ENCODE measurements at regions not wholly inside any gene's neighbourhood (a gene's known extent, or its start where the extent isn't known, plus 50 kb on each side); places are given as distances from the start of the nearest gene placed in this dataset.

DNA sequence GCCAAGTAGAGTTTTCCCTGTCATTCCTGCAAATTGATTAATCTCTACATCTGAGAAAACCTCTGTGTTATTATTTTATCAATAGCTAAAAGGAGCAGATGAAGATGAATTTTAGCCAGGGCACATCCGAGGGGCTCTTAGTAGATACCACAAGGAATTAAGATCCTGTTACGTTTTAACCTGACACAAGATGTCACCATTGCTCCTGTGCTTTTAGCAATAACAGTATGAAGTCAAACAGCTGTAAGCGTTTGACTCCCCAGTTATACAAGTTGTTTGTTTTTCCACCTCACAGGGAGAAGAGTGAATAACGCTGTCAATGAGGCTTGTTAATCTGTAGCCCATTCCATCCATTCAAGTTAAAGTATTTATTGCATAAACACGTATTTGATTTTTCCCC, 76.0 kb upstream of the AP1S2 start:
- TF ChIP-seq POLR2AphosphoS5 (IDR thresholded peaks at IDR 0.05; ENCODE audit: insufficient read depth in 1 of 2, low read depth in 1 of 2): no peak
- TF ChIP-seq, protein P1, sequence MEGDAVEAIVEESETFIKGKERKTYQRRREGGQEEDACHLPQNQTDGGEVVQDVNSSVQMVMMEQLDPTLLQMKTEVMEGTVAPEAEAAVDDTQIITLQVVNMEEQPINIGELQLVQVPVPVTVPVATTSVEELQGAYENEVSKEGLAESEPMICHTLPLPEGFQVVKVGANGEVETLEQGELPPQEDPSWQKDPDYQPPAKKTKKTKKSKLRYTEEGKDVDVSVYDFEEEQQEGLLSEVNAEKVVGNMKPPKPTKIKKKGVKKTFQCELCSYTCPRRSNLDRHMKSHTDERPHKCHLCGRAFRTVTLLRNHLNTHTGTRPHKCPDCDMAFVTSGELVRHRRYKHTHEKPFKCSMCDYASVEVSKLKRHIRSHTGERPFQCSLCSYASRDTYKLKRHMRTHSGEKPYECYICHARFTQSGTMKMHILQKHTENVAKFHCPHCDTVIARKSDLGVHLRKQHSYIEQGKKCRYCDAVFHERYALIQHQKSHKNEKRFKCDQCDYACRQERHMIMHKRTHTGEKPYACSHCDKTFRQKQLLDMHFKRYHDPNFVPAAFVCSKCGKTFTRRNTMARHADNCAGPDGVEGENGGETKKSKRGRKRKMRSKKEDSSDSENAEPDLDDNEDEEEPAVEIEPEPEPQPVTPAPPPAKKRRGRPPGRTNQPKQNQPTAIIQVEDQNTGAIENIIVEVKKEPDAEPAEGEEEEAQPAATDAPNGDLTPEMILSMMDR (IDR thresholded peaks at IDR 0.05): no peak

All from vagina (tissue), 2 donors.